ENCODE measurements at regions not wholly inside any gene's neighbourhood (a gene's known extent, or its start where the extent isn't known, plus 50 kb on each side); places are given as distances from the start of the nearest gene placed in this dataset.
"Not testable (repeated sequence)": the region's sequence is repeated elsewhere in the genome, so short reads cannot be mapped to it uniquely, and the experiment has no call there.

- H3K9me3 ChIP-seq; H3K36me3 ChIP-seq (ENCODE audit: low read depth); H3K4me1 ChIP-seq (ENCODE audit: low read depth); H3K4me3 ChIP-seq; intact Hi-C loops (cut with DNase I, micrococcal nuclease); ATAC-seq: not testable (repeated sequence)
- DNase-seq, result peak in 2 of 3 donors; percentile 15 to 30
Measured at GRCh38 chr5:176073996-176074571, 106.0 kb upstream of the THOC3 start.

GRCh38 chr5:176083717-176084116 lies 115.6 kb upstream of the THOC3 start:
- H3K36me3 ChIP-seq (ENCODE audit: low read depth); intact Hi-C loops (cut with DNase I, micrococcal nuclease); H3K4me3 ChIP-seq; ATAC-seq; H3K4me1 ChIP-seq (ENCODE audit: low read depth); DNase-seq; H3K9me3 ChIP-seq: not testable (repeated sequence)

DNA sequence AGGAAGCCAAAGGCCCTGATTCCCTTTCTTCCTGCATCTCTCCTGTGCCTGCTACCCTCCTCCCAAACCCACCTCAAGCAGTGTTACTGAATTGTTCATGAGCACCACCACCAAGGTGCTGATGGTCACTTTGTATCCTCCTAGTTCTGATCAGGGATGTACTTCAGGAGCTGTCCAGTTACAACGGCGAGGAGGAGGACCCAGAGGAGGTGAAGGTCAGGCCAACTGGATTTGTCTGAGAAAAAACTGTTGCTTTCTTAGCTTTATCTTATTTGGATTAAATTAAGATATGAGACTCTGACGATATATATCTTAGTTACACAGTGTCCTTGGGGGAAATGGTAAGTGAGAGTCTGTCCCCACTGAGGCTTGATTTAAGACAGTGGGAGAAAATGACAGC lies 135.0 kb upstream of the THOC3 start:
- H3K4me3 ChIP-seq; H3K4me1 ChIP-seq (ENCODE audit: low read depth); intact Hi-C loops (cut with DNase I, micrococcal nuclease); H3K36me3 ChIP-seq (ENCODE audit: low read depth); H3K9me3 ChIP-seq; DNase-seq; ATAC-seq: not testable (repeated sequence)

DNA sequence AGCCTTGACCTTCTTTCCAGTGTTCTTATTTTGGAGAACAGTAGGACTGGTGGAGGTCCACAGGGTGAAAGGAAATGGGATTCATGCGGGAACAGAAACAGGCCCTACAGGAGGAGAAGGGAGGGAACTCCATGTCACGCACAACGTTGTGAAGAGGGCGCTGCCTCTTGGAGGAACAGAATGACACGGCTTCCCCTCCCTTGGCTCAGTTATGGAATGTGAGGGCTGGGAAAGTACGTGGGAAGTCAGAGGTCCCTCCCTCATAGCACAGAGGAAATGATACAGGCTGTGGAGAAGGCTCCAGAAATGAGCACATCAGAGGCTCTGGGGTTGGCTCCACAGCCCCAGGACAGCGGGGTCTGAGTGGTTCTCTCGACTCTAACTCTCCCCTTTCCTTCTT lies 125.3 kb upstream of the SIMC1 start:
- H3K36me3 ChIP-seq (ENCODE audit: low read depth); H3K4me1 ChIP-seq (ENCODE audit: low read depth); DNase-seq; ATAC-seq; H3K9me3 ChIP-seq; H3K4me3 ChIP-seq; intact Hi-C loops (cut with DNase I, micrococcal nuclease): not testable (repeated sequence)

DNA sequence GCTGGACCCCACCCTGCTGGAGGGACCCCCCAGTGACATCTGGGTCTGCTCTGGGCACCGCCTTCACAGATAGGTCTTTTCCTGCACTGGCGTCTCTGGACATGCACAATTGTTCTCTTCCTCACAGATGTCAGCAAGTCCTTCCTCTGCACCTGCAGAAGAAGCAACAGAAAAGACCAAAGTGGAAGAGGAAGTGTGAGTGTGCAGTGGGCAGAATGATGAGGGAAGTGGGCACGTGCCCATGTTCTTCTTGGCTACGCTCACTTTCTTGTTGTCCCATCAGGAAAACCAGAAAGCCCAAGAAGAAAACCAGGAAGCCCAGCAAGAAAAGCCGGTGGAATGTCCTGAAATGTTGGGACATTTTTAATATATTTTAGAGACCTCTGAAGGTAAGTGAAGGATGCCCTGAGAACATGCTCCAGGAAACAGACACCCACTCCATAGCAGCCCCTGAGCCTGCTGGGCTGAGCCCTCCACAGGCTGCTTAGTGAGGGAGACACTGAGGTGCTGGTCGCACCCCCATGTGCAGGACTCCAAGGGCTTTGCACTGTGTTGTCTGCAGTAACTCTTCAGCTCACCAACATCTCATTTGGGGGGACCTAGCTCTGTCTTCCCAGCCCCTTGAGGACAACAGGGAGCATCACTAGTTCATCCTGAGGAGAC lies 124.4 kb upstream of the SIMC1 start:
- ATAC-seq; intact Hi-C loops (cut with DNase I, micrococcal nuclease); H3K9me3 ChIP-seq; H3K4me1 ChIP-seq (ENCODE audit: low read depth); H3K36me3 ChIP-seq (ENCODE audit: low read depth); DNase-seq; H3K4me3 ChIP-seq: not testable (repeated sequence)

DNA sequence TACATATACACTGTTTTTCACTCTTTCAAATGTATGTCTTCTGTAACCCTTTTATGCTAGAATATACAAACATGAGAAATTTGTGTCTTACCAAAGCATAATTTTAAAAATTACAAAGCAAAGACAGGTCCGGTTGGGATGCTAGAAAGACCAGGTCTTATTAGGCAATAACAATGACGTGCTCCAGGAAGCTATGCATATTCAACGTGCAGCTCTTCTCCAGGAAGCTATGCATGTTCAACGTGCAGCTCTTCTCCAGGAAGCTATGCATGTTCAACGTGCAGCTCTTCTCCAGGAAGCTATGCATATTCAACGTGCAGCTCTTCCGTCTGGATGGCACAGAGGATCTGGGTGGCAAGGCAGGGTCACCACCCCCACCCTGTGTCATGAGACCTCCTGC lies 123.4 kb upstream of the SIMC1 start:
- H3K4me3 ChIP-seq; ATAC-seq; intact Hi-C loops (cut with DNase I, micrococcal nuclease); H3K9me3 ChIP-seq; H3K4me1 ChIP-seq (ENCODE audit: low read depth); DNase-seq; H3K36me3 ChIP-seq (ENCODE audit: low read depth): not testable (repeated sequence)

GRCh38 chr5:176117699-176118238 lies 120.5 kb upstream of the SIMC1 start:
- H3K4me1 ChIP-seq (ENCODE audit: low read depth); H3K4me3 ChIP-seq; DNase-seq; intact Hi-C loops (cut with DNase I, micrococcal nuclease); H3K36me3 ChIP-seq (ENCODE audit: low read depth); ATAC-seq; H3K9me3 ChIP-seq: not testable (repeated sequence)

- H3K36me3 ChIP-seq (ENCODE audit: low read depth); ATAC-seq; intact Hi-C loops (cut with DNase I, micrococcal nuclease); H3K4me3 ChIP-seq; H3K4me1 ChIP-seq (ENCODE audit: low read depth); DNase-seq; H3K9me3 ChIP-seq: not testable (repeated sequence)
Measured at GRCh38 chr5:176122361-176122760, 115.9 kb upstream of the SIMC1 start.

DNA sequence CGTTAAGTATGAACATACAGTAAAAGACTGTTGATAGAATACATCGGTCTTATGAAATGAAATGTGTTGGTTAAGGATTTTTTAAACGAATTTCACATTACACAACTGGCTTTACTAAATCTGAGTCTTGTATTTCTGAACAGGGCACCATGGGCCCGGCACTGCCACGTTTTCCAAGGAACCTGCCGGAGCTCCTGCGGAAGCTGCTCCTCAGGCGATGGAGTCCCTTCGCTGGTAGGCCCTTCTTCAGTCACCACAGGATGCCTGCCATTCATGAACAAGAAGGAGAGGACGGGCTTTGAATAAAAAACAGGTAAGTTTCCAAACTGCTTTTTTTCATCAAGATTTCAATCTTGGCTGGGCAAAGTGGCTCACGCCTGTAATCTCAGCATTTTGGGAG lies 114.1 kb upstream of the SIMC1 start:
- ATAC-seq; H3K9me3 ChIP-seq; intact Hi-C loops (cut with DNase I, micrococcal nuclease); DNase-seq; H3K4me1 ChIP-seq (ENCODE audit: low read depth); H3K4me3 ChIP-seq; H3K36me3 ChIP-seq (ENCODE audit: low read depth): not testable (repeated sequence)

GRCh38 chr5:176131771-176132170 lies 106.5 kb upstream of the SIMC1 start:
- no peak for ATAC-seq

More at GRCh38 chr5:176131771-176132170, 106.5 kb upstream of the SIMC1 start:
- Histone ChIP-seq H3K4me3 (no peak overlapping the region), H3K4me1 (ENCODE audit: low read depth) (no peaks in the 10 kb centered on the region), H3K9me3 (no peaks in the 10 kb centered on the region), H3K36me3 (ENCODE audit: low read depth) (no peaks in the 10 kb centered on the region)
- no peak for TF ChIP-seq CTCF (IDR thresholded peaks at IDR 0.05)
- intact Hi-C loops (cut with DNase I, micrococcal nuclease), result no loop called here
- no peak for DNase-seq
